GM06990 (cell line): ENCODE measurements at regions not wholly inside any gene's neighbourhood (a gene's known extent, or its start where the extent isn't known, plus 50 kb on each side); places are given as distances from the start of the nearest gene placed in this dataset.

ENCODE experiments used
- DNase-seq: peaks from one replicate; pipeline ENCODE4 v3.0.0-alpha.2; 2011; ENCODE audit not compliant: insufficient read length; ENCODE audit errors: extremely low read depth
- H3K27me3 ChIP-seq: replicated peaks from 2 replicates; pipeline ENCODE4 v1.6.0; 2011; ENCODE audit warnings: low read length; ENCODE audit not compliant: control insufficient read depth, insufficient read depth
- H3K36me3 ChIP-seq: 2 replicates; pipeline ENCODE4 v1.5.1; 2011; ENCODE audit warnings: low read length; ENCODE audit not compliant: control insufficient read depth, insufficient read depth
- H3K4me3 ChIP-seq: replicated peaks from 2 replicates; pipeline ENCODE4 v1.5.1; 2011; ENCODE audit warnings: low read depth, mild to moderate bottlenecking, control low read depth, low read length
- TF ChIP-seq, protein P1 (sequence below): IDR thresholded peaks from 2 replicates; pipeline ENCODE4 v1.5.1; 2011; ENCODE audit warnings: low read length, control low read depth, mild to moderate bottlenecking, inconsistent platforms; ENCODE audit not compliant: insufficient read depth, poor library complexity, severe bottlenecking

- no peaks in the 10 kb centered on the region for H3K36me3 ChIP-seq
- DNase-seq: no peak
- TF ChIP-seq, protein P1, sequence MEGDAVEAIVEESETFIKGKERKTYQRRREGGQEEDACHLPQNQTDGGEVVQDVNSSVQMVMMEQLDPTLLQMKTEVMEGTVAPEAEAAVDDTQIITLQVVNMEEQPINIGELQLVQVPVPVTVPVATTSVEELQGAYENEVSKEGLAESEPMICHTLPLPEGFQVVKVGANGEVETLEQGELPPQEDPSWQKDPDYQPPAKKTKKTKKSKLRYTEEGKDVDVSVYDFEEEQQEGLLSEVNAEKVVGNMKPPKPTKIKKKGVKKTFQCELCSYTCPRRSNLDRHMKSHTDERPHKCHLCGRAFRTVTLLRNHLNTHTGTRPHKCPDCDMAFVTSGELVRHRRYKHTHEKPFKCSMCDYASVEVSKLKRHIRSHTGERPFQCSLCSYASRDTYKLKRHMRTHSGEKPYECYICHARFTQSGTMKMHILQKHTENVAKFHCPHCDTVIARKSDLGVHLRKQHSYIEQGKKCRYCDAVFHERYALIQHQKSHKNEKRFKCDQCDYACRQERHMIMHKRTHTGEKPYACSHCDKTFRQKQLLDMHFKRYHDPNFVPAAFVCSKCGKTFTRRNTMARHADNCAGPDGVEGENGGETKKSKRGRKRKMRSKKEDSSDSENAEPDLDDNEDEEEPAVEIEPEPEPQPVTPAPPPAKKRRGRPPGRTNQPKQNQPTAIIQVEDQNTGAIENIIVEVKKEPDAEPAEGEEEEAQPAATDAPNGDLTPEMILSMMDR: no peak
- no peaks in the 10 kb centered on the region for H3K27me3 ChIP-seq
- no peak overlapping the region for H3K4me3 ChIP-seq
Measured at GRCh38 chr1:67579623-67580394, 105.2 kb upstream of the GADD45A start.

DNA sequence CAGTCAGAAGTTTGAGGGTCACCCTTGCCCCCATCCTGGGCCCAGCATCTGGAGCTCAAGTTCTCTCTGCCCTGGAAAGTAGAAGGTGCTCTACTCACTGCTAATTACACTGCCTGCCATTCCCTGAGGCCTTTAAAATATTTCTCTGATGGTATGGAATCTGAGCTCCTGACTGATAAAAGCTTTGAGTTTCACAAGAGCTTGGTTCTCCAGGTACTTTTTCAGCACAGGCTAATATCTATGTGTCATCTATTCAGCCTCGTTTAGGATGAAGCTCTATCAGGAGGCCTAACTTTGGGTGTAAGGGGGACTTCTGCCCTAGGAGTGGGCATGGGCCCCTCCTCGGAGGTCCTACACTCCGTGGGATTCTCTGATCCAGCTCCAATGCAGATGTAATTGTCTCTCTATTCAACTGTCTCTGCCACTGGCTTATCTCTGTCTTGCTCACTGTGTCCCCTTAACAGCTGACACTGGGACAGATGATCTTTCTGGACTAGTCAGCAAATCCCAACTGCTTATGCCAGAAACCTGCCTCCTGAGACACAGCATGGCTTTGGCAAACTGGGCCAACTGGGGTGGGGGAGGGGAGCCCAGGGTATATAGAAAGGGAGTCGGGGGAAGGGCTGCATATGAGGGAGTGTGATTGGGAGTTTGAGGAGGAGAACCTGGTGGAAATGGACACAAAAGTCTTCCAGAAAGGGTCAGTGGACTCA is 104.2 kb upstream of the GADD45A start:
- no peak overlapping the region for H3K4me3 ChIP-seq
- H3K36me3 ChIP-seq: no peaks in the 10 kb centered on the region
- TF ChIP-seq, protein P1: no peak
- no peaks in the 10 kb centered on the region for H3K27me3 ChIP-seq
- DNase-seq: no peak

GRCh38 chr1:67582625-67583461 is 102.2 kb upstream of the GADD45A start:
- TF ChIP-seq, protein P1: no peak
- H3K27me3 ChIP-seq: no peaks in the 10 kb centered on the region; the same call in 1 of the 2 replicates
- DNase-seq: no peak
- no peaks in the 10 kb centered on the region for H3K36me3 ChIP-seq
- no peak overlapping the region for H3K4me3 ChIP-seq

DNA sequence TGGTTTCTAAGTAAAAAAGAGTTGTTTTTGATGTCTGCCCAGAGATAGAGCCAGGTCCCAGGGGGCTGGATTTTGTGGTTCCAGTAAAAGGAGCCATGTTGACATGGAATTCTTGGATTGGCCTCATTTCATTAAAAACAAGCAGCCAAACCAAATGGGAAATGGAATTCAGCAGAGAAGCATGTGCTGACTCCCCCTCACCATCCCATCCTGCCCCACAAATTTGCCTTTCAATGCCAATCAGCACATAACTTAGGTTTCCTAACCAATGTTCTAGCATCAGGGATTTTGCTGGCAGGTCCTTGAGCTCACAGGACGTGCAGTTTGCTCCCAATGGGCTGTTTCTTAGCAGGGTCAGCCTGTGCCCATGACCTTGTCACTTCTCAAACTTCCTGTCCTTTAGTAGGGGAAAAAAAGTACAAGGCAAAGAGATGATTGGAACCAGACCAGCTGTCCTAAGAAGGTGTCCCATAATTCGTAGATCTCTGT is 101.5 kb upstream of the GADD45A start:
- no peaks in the 10 kb centered on the region for H3K36me3 ChIP-seq
- TF ChIP-seq, protein P1: no peak
- H3K4me3 ChIP-seq: no peak overlapping the region
- no peak for DNase-seq
- no peaks in the 10 kb centered on the region; the same call in 1 of the 2 replicates for H3K27me3 ChIP-seq

- Histone ChIP-seq H3K4me3 (no peak overlapping the region), H3K27me3 (no peaks in the 10 kb centered on the region; the same call in 1 of the 2 replicates), H3K36me3 (no peaks in the 10 kb centered on the region)
- TF ChIP-seq, protein P1: no peak
- no peak for DNase-seq
Measured at GRCh38 chr1:67584938-67585337, 100.1 kb upstream of the GADD45A start.
